ENCODE measurements at regions not wholly inside any gene's neighbourhood (a gene's known extent, or its start where the extent isn't known, plus 50 kb on each side); places are given as distances from the start of the nearest gene placed in this dataset.

- DNase-seq, result no peak
These were observed 185.0 kb downstream of the SEMA6A start for GRCh38 chr5:116389601-116390000.

GRCh38 chr5:116388564-116389258, 185.9 kb downstream of the SEMA6A start:
- no peak for DNase-seq

GRCh38 chr5:116387738-116388137, 186.9 kb downstream of the SEMA6A start:
- no peak for DNase-seq

- DNase-seq, result no peak
These were observed 188.0 kb downstream of the SEMA6A start for GRCh38 chr5:116386633-116387032.

- DNase-seq, result no peak
These were observed 191.8 kb downstream of the SEMA6A start for GRCh38 chr5:116382874-116383266.

DNA sequence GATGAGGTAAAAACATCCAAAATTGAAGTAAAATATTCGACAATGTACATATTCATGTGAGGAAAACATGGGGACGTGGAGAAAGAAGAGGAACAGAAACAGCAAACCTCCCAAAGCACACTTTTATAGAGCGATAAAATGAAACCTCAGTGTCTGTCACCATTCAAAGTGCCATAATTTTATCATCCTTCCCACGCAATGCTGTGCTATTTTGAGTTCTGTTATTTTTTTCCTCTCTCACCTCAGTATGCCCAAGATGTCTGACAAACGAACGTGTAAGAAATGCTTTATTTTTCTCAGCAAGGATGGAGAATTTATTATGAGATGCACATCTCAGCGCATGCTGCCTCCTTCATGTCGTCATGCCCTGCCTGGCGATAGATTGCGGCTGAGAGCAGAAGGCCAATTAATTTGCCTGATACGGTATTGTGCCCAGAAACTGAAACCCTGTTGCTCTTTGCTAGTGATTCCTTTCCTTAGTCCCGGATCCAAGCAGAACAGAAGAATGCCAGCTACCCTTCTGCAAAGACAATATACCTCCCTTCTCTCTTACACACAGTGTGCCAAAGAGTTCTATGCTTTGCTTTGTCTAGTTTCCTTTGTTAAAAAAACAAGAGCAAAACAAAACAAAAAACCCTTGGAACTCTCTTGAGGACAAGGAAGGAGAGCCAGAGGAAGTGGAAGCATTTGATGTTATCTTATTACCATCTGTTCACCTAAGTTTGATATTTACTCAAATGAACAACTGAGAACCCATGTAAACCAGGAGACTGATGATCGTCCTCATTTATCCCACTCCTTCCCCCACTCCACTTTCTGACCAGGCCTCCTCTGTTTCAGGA, 192.4 kb downstream of the SEMA6A start:
- DNase-seq, result no peak

DNA sequence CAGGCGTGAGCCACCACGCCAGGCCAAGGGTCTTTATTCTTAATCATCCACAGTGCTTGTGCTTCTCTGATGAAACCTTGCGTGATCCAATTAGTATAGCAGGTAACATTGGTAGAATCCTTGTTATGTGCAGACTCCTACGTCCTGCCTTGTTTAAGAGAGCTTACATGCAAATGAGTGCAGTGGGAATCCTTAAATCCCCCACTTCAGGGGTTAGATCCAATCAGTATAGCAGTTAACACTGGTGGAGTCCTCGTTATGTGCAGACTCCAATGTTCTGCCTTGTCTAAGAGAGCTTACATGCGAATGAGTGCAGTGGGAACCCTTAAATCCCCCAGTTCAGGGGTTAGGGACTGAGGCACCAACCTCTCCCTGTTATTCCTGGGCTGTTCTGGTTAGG, 193.4 kb downstream of the SEMA6A start:
- no peak for DNase-seq

- no peak for DNase-seq
These were observed 194.0 kb downstream of the SEMA6A start for GRCh38 chr5:116380621-116381020.

- no peak for DNase-seq
These were observed 195.3 kb downstream of the SEMA6A start for GRCh38 chr5:116379306-116379705.

- no peak for DNase-seq
These were observed 195.9 kb downstream of the SEMA6A start for GRCh38 chr5:116378777-116379121.

GRCh38 chr5:116378007-116378776, 196.4 kb downstream of the SEMA6A start:
- DNase-seq, result peak; percentile 67

GRCh38 chr5:116377276-116378006, 197.2 kb downstream of the SEMA6A start:
- no peak for DNase-seq

- no peak for DNase-seq
These were observed 198.7 kb downstream of the SEMA6A start for GRCh38 chr5:116375926-116376325.

DNA sequence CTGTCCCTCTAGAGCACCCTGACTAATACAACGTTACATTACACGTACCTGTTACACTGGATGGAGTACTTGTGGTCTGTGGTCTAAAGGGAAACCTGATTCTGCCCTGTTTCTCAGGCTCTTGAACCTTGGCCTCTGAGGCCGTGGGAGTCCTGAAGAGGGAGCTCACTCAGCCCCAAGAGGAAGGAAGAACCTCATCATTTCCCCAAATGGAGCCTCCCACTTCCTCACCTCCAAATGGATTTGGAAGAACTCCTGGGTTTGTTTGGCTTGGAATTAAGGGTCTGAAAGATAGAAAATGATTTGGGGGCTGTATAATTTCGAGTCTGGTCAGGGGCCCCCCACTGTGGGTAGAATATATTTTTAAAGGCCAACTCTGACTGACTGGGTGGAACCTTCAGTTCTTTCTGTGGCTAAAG, 200.2 kb downstream of the SEMA6A start:
- no peak for DNase-seq

DNA sequence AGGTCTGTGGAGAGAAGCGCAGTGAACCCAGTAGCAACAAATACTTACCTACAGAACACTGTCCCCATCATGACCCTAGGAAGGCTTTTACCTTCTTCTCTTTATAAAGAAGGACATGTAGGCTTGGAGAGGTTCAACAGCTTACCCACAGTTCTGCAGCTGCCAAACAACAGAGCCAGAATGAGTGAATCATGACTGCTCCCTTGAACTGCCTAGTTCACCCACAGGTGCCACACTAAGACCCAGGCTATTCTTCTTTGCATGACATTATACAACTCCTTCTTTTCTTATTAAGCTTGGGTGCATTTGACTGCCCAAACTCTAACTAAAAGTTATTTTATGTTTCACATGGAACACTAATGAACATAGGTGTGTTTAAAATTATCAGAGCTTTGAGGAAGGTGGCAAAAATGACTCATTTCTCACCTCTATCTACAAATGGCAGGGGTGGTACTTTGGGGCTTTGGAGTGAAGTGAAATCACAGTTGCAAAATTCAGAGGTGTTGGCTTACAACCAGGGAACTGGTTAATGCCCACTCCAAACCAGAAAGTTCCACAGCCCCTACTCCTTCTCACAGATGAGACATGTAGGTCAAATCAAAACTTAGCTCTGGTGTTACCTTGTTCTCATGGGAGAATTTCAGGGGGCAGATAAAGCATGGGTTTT, 201.6 kb downstream of the SEMA6A start:
- DNase-seq, result no peak

DNA sequence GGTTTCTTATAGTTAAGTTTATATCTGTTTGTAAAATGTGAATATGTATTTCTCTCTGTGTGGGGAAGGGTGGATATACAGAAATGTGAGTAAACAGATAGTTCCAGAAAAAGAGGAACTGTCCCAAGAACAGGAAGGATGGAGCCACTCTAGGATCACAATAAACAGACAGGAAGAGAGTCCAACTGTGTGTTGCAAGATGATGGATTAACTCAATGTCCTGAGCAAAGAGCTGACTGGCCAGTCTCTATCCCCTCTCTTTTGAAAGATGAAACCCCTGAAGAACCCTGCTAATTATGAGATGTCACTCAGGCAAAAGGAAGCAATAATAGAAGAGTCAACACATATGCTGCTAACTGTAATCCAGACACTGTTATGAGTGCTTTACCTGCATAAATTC, 202.7 kb downstream of the SEMA6A start:
- no peak for DNase-seq

- DNase-seq, result no peak
These were observed 203.2 kb downstream of the SEMA6A start for GRCh38 chr5:116371431-116371830.

GRCh38 chr5:116370886-116371285, 203.7 kb downstream of the SEMA6A start:
- DNase-seq, result no peak

- DNase-seq, result no peak
These were observed 204.5 kb downstream of the SEMA6A start for GRCh38 chr5:116370149-116370548.

- no peak for DNase-seq
These were observed 209.6 kb downstream of the SEMA6A start for GRCh38 chr5:116365006-116365496.

GRCh38 chr5:116363780-116364179, 210.8 kb downstream of the SEMA6A start:
- DNase-seq, result no peak

DNA sequence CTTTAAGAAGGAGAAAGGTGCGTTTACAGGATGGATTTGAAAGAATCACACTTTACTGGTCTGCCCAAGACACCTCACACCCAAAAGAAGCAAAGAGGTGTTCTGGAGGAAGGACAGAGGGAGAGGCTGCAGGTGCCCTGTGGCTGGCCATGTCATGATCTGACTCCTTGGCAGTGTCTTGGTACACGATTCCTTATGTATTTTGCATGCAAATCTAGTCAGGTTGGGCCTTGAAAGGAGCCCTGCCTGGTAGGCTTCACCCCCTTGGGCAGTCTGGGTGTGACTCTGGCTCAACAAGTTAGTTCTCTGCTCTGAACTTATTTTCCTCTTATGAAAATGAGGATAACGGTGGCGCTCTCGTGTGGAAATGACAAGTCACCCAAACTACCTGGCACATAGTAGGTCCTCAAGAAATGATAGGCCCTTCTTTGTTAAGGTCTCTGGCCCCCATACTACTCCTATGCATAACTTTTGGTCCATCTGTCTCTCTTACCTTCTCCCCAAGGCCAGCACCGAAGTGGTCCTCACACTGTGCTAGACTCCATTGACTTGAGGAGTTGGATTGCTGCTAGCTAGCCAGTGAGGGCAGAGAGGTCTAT, 212.5 kb downstream of the SEMA6A start:
- no peak for DNase-seq

Measured in NCI-H345 (cell line).